DOHH2 (cell line): ENCODE measurements at regions not wholly inside any gene's neighbourhood (a gene's known extent, or its start where the extent isn't known, plus 50 kb on each side); places are given as distances from the start of the nearest gene placed in this dataset.

Source experiments
- H3F3A ChIP-seq: fragments of 200-600 bp; sonication (generic), shearing (Covaris generic); 2 replicates; pipeline ENCODE4 v1.6.0; 2016; ENCODE audit warnings: antibody characterized with exemption, mild to moderate bottlenecking; ENCODE audit not compliant: control insufficient read depth, insufficient read depth
- H3K27ac ChIP-seq: fragments of 200-600 bp; sonication (generic); 2 replicates; pipeline ENCODE4 v1.5.1; 2014; ENCODE audit warnings: low read depth, mild to moderate bottlenecking, low read length, moderate library complexity
- H3K27me3 ChIP-seq: fragments of 200-600 bp; sonication (generic); 2 replicates; pipeline ENCODE4 v1.6.1; 2014; ENCODE audit warnings: mild to moderate bottlenecking, low read length, mixed read lengths; ENCODE audit not compliant: control insufficient read depth
- H3K36me3 ChIP-seq: fragments of 200-600 bp; sonication (generic); 2 replicates; pipeline ENCODE4 v1.6.1; 2014; ENCODE audit warnings: mild to moderate bottlenecking, low read length, moderate library complexity, mixed read lengths; ENCODE audit not compliant: control insufficient read depth
- H3K4me1 ChIP-seq: fragments of 200-600 bp; sonication (generic); 2 replicates; pipeline ENCODE4 v1.6.1; 2014; ENCODE audit warnings: mild to moderate bottlenecking, low read length, mixed read lengths; ENCODE audit not compliant: control insufficient read depth
- H3K4me2 ChIP-seq: fragments of 200-600 bp; sonication (generic); 2 replicates; pipeline ENCODE4 v1.6.0; 2014; ENCODE audit warnings: mild to moderate bottlenecking, low read length, moderate library complexity
- H3K4me3 ChIP-seq: fragments of 200-600 bp; sonication (generic); 2 replicates; pipeline ENCODE4 v1.5.1; 2014; ENCODE audit warnings: mild to moderate bottlenecking, low read length, mixed read lengths
- H3K79me2 ChIP-seq: fragments of 200-600 bp; sonication (generic); 2 replicates; pipeline ENCODE4 v1.6.1; 2014; ENCODE audit warnings: mild to moderate bottlenecking, low read length, mixed read lengths; ENCODE audit not compliant: control insufficient read depth
- H3K9me2 ChIP-seq: fragments of 200-600 bp; sonication (generic); replicated peaks from 2 replicates; pipeline ENCODE4 v1.6.1; 2014; ENCODE audit warnings: mild to moderate bottlenecking, low read length, mixed read lengths; ENCODE audit not compliant: control insufficient read depth
- H3K9me3 ChIP-seq: fragments of 200-600 bp; sonication (generic); 2 replicates; pipeline ENCODE4 v1.6.1; 2014; ENCODE audit warnings: antibody characterized with exemption, low read length, mixed read lengths; ENCODE audit not compliant: control insufficient read depth, insufficient read depth
- H4K20me1 ChIP-seq: fragments of 200-600 bp; sonication (generic); 2 replicates; pipeline ENCODE4 v1.6.0; 2014; ENCODE audit warnings: low read depth, mild to moderate bottlenecking, antibody characterized with exemption, low read length, moderate library complexity; ENCODE audit not compliant: control insufficient read depth, insufficient read depth
- CTCF ChIP-seq: fragments of 200-600 bp; sonication (generic); IDR thresholded peaks from one replicate; pipeline ENCODE4 v1.5.1; 2014; ENCODE audit warnings: antibody characterized with exemption, mild to moderate bottlenecking, low read depth, low read length; ENCODE audit not compliant: poor library complexity, severe bottlenecking
- EZH2phosphoT487 ChIP-seq: fragments of 200-600 bp; sonication (generic); IDR thresholded peaks from 2 replicates; pipeline ENCODE4 v1.6.1; 2017; ENCODE audit warnings: borderline replicate concordance, mild to moderate bottlenecking, antibody characterized with exemption, low read length, moderate library complexity, mixed read lengths

GRCh38 chr5:82784521-82784920 lies 292.7 kb downstream of the TMEM167A start:
- no peaks in the 10 kb centered on the region for H3F3A ChIP-seq
- no peaks in the 10 kb centered on the region for H4K20me1 ChIP-seq
- no peaks in the 10 kb centered on the region for H3K9me3 ChIP-seq
- no peaks in the 10 kb centered on the region for H3K27me3 ChIP-seq
- H3K4me1 ChIP-seq, result no peaks in the 10 kb centered on the region
- no peak overlapping the region for H3K27ac ChIP-seq
- H3K36me3 ChIP-seq, result no peaks in the 10 kb centered on the region
- no peaks in the 10 kb centered on the region for H3K79me2 ChIP-seq
- H3K4me2 ChIP-seq, result no peak overlapping the region
- TF ChIP-seq CTCF (no peak), EZH2phosphoT487 (no peak)
- H3K9me2 ChIP-seq, result no peaks in the 10 kb centered on the region
- H3K4me3 ChIP-seq, result no peak overlapping the region

- no peaks in the 10 kb centered on the region for H3K79me2 ChIP-seq
- no peaks in the 10 kb centered on the region for H3K27me3 ChIP-seq
- H4K20me1 ChIP-seq, result no peaks in the 10 kb centered on the region
- no peaks in the 10 kb centered on the region for H3K9me2 ChIP-seq
- no peaks in the 10 kb centered on the region for H3K4me1 ChIP-seq
- no peak overlapping the region for H3K27ac ChIP-seq
- H3K9me3 ChIP-seq, result no peaks in the 10 kb centered on the region
- H3F3A ChIP-seq, result no peaks in the 10 kb centered on the region
- no peak for TF ChIP-seq CTCF
- TF ChIP-seq EZH2phosphoT487, result no peak
- no peaks in the 10 kb centered on the region for H3K36me3 ChIP-seq
- H3K4me3 ChIP-seq, result no peak overlapping the region
- no peak overlapping the region for H3K4me2 ChIP-seq
Observed at GRCh38 chr5:82777106-82777505, 300.1 kb downstream of the TMEM167A start.

GRCh38 chr5:82772281-82772680 lies 304.9 kb downstream of the TMEM167A start:
- Histone ChIP-seq H3K4me3 (no peak overlapping the region), H3K4me2 (no peak overlapping the region), H3K36me3 (no peaks in the 10 kb centered on the region), H3K9me3 (no peaks in the 10 kb centered on the region), H3F3A (no peaks in the 10 kb centered on the region), H3K27ac (no peak overlapping the region), H3K27me3 (no peaks in the 10 kb centered on the region), H3K79me2 (no peaks in the 10 kb centered on the region), H4K20me1 (no peaks in the 10 kb centered on the region), H3K9me2 (no peaks in the 10 kb centered on the region), H3K4me1 (no peaks in the 10 kb centered on the region)
- TF ChIP-seq CTCF (no peak), EZH2phosphoT487 (no peak)

- no peak overlapping the region for H3K27ac ChIP-seq
- H4K20me1 ChIP-seq, result no peaks in the 10 kb centered on the region
- H3K36me3 ChIP-seq, result no peaks in the 10 kb centered on the region
- H3K4me2 ChIP-seq, result no peak overlapping the region
- H3K9me2 ChIP-seq, result no peaks in the 10 kb centered on the region
- H3K4me3 ChIP-seq, result no peak overlapping the region
- TF ChIP-seq CTCF, result no peak
- no peak for TF ChIP-seq EZH2phosphoT487
- no peaks in the 10 kb centered on the region for H3K79me2 ChIP-seq
- H3K27me3 ChIP-seq, result no peaks in the 10 kb centered on the region
- H3F3A ChIP-seq, result no peaks in the 10 kb centered on the region
- H3K4me1 ChIP-seq, result no peaks in the 10 kb centered on the region
- H3K9me3 ChIP-seq, result no peaks in the 10 kb centered on the region
Observed at GRCh38 chr5:82766206-82766605, 311.0 kb downstream of the TMEM167A start.
